ENCODE measurements at regions not wholly inside any gene's neighbourhood (a gene's known extent, or its start where the extent isn't known, plus 50 kb on each side); places are given as distances from the start of the nearest gene placed in this dataset.

DNA sequence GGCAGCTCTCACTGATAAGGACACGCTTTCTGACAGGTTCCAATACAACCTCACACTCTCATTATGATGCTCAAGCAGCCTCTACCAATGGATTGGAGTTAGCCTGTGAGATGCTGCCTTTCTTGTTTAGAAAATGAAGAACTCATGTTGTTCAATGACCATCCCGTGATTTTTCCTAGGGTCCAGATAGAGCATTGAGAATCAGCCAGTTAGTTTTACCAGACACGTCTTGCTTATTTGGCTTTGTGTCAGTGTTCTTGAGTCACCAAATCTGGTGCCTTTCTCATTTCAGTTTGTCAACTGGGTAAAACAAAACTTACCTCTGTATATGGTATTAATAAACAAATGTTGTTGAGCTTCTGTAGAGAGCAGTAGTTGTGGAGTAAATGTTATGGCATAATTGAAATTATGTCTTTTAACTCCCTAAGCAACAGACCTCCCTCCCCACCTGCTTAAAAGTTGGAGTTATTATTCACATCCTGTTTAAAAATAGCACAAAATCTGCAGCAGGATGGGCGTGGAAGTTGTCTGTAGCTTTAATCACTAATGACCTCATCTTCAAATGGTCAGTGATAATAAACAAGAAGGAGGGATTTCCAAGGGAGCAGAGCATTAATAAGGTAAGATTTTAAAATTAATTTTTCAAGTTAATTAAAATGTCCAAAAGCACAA, 167.3 kb downstream of the HRH4 start:
- Histone ChIP-seq H2AFZ (ENCODE audit: insufficient read depth, low read depth, low read length, poor library complexity, severe bottlenecking) (no peak overlapping the region), H4K20me1 (ENCODE audit: control insufficient read depth, insufficient read depth, low read length, poor library complexity, severe bottlenecking) (no peaks in the 10 kb centered on the region), H3K79me2 (ENCODE audit: control insufficient read depth, insufficient read depth, low read length) (no peaks in the 10 kb centered on the region), H3K9me3 (ENCODE audit: control extremely low read depth in 1 of 3, control insufficient read depth in 2 of 3, insufficient read depth in 1 of 3, low read length in 2 of 3) (no peaks in the 10 kb centered on the region), H3K9ac (ENCODE audit: low read length) (no peak overlapping the region), H3K27me3 (replicated peaks in 1 of 4; ENCODE audit: control extremely low read depth in 1 of 4, control insufficient read depth in 3 of 4, insufficient read depth in 4 of 4, low read length in 3 of 4) (peaks cover 0 to 3% (median 0%) of the 10 kb centered on the region in 4 experiments), H3K36me3 (replicated peaks in 1 of 2; ENCODE audit: control extremely low read depth in 1 of 2, control insufficient read depth in 1 of 2, extremely low read depth in 1 of 2, insufficient read depth in 2 of 2, low read length in 1 of 2) (no peaks in the 10 kb centered on the region), H3K4me3 (ENCODE audit: control extremely low read depth in 1 of 5, extremely low read depth in 1 of 5, insufficient read depth in 1 of 5, low read depth in 2 of 5, low read length in 4 of 5) (no peak overlapping the region), H3K4me2 (replicated peaks; ENCODE audit: low read depth, low read length, poor library complexity, severe bottlenecking) (no peak overlapping the region), H3K4me1 (ENCODE audit: control insufficient read depth in 2 of 2, insufficient read depth in 2 of 2, low read length in 2 of 2) (no peaks in the 10 kb centered on the region), H3K27ac (ENCODE audit: low read length in 2 of 2) (no peak overlapping the region)
- DNase-seq = no peak
- intact Hi-C loops (cut with micrococcal nuclease) = no loop called here
- ATAC-seq (ENCODE audit: low read depth) = no peak
- ChIA-PET CTCF (no interaction called here), POLR2A (no interaction called here)
- WGBS (ENCODE audit: insufficient coverage) = 63% methylated on average over 2 of the region's 4 CpGs
- Mint-ChIP-seq H3K4me3 (no peak overlapping the region), H3K9me3 (ENCODE audit: insufficient read depth) (no peaks in the 10 kb centered on the region), H3K27ac (no peak overlapping the region), H3K4me1 (no peaks in the 10 kb centered on the region), H3K27me3 (peaks cover 10% of the 10 kb centered on the region)
- TF ChIP-seq, protein P1, sequence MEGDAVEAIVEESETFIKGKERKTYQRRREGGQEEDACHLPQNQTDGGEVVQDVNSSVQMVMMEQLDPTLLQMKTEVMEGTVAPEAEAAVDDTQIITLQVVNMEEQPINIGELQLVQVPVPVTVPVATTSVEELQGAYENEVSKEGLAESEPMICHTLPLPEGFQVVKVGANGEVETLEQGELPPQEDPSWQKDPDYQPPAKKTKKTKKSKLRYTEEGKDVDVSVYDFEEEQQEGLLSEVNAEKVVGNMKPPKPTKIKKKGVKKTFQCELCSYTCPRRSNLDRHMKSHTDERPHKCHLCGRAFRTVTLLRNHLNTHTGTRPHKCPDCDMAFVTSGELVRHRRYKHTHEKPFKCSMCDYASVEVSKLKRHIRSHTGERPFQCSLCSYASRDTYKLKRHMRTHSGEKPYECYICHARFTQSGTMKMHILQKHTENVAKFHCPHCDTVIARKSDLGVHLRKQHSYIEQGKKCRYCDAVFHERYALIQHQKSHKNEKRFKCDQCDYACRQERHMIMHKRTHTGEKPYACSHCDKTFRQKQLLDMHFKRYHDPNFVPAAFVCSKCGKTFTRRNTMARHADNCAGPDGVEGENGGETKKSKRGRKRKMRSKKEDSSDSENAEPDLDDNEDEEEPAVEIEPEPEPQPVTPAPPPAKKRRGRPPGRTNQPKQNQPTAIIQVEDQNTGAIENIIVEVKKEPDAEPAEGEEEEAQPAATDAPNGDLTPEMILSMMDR (IDR thresholded peaks at IDR 0.05) = no peak
- no peak for TF ChIP-seq EZH2 (IDR thresholded peaks at IDR 0.05; ENCODE audit: borderline replicate concordance, insufficient read depth, low read depth, low read length, poor library complexity, severe bottlenecking)

GRCh38 chr18:24628326-24628725, 167.9 kb downstream of the HRH4 start:
- Mint-ChIP-seq H3K9me3 (ENCODE audit: insufficient read depth) (no peaks in the 10 kb centered on the region), H3K4me3 (no peak overlapping the region), H3K4me1 (no peaks in the 10 kb centered on the region), H3K27ac (no peak overlapping the region), H3K27me3 (peaks cover 13% of the 10 kb centered on the region)
- no peak overlapping the region for H3K4me3 ChIP-seq (ENCODE audit: control extremely low read depth in 1 of 5, extremely low read depth in 1 of 5, insufficient read depth in 1 of 5, low read depth in 2 of 5, low read length in 4 of 5)
- ATAC-seq (ENCODE audit: low read depth) = no peak
- H3K27me3 ChIP-seq (replicated peaks in 1 of 4; ENCODE audit: control extremely low read depth in 1 of 4, control insufficient read depth in 3 of 4, insufficient read depth in 4 of 4, low read length in 3 of 4) = peaks cover 0 to 3% (median 0%) of the 10 kb centered on the region in 4 experiments
- TF ChIP-seq EZH2 (IDR thresholded peaks at IDR 0.05; ENCODE audit: borderline replicate concordance, insufficient read depth, low read depth, low read length, poor library complexity, severe bottlenecking) = no peak
- TF ChIP-seq, protein P1 (IDR thresholded peaks at IDR 0.05) = no peak
- H3K4me2 ChIP-seq (replicated peaks; ENCODE audit: low read depth, low read length, poor library complexity, severe bottlenecking) = no peak overlapping the region
- no CpG with 5 or more reads among the region's 1 CpG for WGBS (ENCODE audit: insufficient coverage)
- no peaks in the 10 kb centered on the region for H3K36me3 ChIP-seq (replicated peaks in 1 of 2; ENCODE audit: control extremely low read depth in 1 of 2, control insufficient read depth in 1 of 2, extremely low read depth in 1 of 2, insufficient read depth in 2 of 2, low read length in 1 of 2)
- intact Hi-C loops (cut with micrococcal nuclease) = no loop called here
- H3K4me1 ChIP-seq (ENCODE audit: control insufficient read depth in 2 of 2, insufficient read depth in 2 of 2, low read length in 2 of 2) = no peaks in the 10 kb centered on the region
- no peak overlapping the region for H3K27ac ChIP-seq (ENCODE audit: low read length in 2 of 2)
- H2AFZ ChIP-seq (ENCODE audit: insufficient read depth, low read depth, low read length, poor library complexity, severe bottlenecking) = no peak overlapping the region
- CTCF ChIA-PET = no interaction called here
- H4K20me1 ChIP-seq (ENCODE audit: control insufficient read depth, insufficient read depth, low read length, poor library complexity, severe bottlenecking) = no peaks in the 10 kb centered on the region
- DNase-seq = no peak
- no peak overlapping the region for H3K9ac ChIP-seq (ENCODE audit: low read length)
- no peaks in the 10 kb centered on the region for H3K9me3 ChIP-seq (ENCODE audit: control extremely low read depth in 1 of 3, control insufficient read depth in 2 of 3, insufficient read depth in 1 of 3, low read length in 2 of 3)
- no peaks in the 10 kb centered on the region for H3K79me2 ChIP-seq (ENCODE audit: control insufficient read depth, insufficient read depth, low read length)
- POLR2A ChIA-PET = no interaction called here

Measured in B cell (primary cell).